Transverse colon (tissue), 4 donors: ENCODE measurements at regions not wholly inside any gene's neighbourhood (a gene's known extent, or its start where the extent isn't known, plus 50 kb on each side); places are given as distances from the start of the nearest gene placed in this dataset.

Source experiments
- EP300 ChIP-seq: sonication (generic); formaldehyde crosslinking; IDR thresholded peaks from one replicate; pipeline ENCODE4 v1.6.1; 2017; ENCODE audit warnings: antibody characterized with exemption, low read depth
- POLR2A ChIP-seq: fragments of 450-650 bp; IDR thresholded peaks from one replicate; pipeline ENCODE4 v1.6.1; 2016; ENCODE audit warnings: antibody characterized with exemption, mild to moderate bottlenecking, moderate library complexity
- POLR2AphosphoS5 ChIP-seq, 3 donors: sonication (generic); formaldehyde crosslinking; IDR thresholded peaks; one replicate each; pipeline ENCODE4 v1.6.1; 2016; ENCODE audit warnings: antibody characterized with exemption in 3 of 3
- TF ChIP-seq, protein P1 (sequence below), 5 experiments: fragments of 200-600 bp in 3 of 5; fragments of 450-650 bp in 2 of 5; sonication (generic) in 3 of 5; IDR thresholded peaks; 1 replicate in 2 of 5; 2 replicates in 3 of 5; pipeline ENCODE4 v1.5.1; 2016 to 2017; ENCODE audit warnings: antibody characterized with exemption in 5 of 5, inconsistent platforms in 3 of 5, mild to moderate bottlenecking in 2 of 5, moderate library complexity in 1 of 5

DNA sequence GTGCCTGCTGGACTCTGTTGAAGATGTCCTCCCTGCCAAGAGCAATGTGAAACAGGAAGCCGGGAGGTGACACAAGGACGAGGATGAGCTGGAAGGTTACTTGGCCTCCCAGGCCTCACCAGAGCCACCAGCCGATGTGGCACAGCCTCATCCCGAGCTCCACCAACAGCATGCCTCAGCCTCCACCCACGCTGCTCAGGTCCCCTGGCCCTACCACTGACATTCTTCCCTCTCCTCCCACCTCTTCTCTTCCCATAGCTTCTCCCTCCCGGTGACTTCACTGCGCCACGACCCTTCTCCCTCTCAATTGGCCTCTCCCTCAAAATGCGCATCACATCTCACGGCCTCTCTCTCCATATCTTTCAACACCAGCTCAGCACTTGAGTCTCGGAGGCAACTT, 249.9 kb downstream of the SKAP2 start:
- TF ChIP-seq, protein P1, sequence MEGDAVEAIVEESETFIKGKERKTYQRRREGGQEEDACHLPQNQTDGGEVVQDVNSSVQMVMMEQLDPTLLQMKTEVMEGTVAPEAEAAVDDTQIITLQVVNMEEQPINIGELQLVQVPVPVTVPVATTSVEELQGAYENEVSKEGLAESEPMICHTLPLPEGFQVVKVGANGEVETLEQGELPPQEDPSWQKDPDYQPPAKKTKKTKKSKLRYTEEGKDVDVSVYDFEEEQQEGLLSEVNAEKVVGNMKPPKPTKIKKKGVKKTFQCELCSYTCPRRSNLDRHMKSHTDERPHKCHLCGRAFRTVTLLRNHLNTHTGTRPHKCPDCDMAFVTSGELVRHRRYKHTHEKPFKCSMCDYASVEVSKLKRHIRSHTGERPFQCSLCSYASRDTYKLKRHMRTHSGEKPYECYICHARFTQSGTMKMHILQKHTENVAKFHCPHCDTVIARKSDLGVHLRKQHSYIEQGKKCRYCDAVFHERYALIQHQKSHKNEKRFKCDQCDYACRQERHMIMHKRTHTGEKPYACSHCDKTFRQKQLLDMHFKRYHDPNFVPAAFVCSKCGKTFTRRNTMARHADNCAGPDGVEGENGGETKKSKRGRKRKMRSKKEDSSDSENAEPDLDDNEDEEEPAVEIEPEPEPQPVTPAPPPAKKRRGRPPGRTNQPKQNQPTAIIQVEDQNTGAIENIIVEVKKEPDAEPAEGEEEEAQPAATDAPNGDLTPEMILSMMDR (IDR thresholded peaks at IDR 0.05): no peak
- TF ChIP-seq POLR2AphosphoS5 (IDR thresholded peaks at IDR 0.05): no peak
- no peak for TF ChIP-seq POLR2A
- no peak for TF ChIP-seq EP300
